NCI-H2196 (cell line): ENCODE measurements at regions not wholly inside any gene's neighbourhood (a gene's known extent, or its start where the extent isn't known, plus 50 kb on each side); places are given as distances from the start of the nearest gene placed in this dataset.
A peak's percentile ranks its signal among the peaks of the same experiment; 100 is the strongest.
"Not testable (repeated sequence)": the region's sequence is repeated elsewhere in the genome, so short reads cannot be mapped to it uniquely, and the experiment has no call there.

Experiments
- DNase-seq: peaks from one replicate; lab custom pipeline; 2025; ENCODE audit not compliant: unreplicated experiment; lab: John Stamatoyannopoulos, UW

GRCh38 chr6:141402489-141402888 is 730.2 kb upstream of the GJE1 start:
- no peak for DNase-seq

- peak; percentile 25 for DNase-seq
Observed at GRCh38 chr6:141401851-141402250, 730.9 kb upstream of the GJE1 start.

- DNase-seq = no peak
Observed at GRCh38 chr6:141401168-141401567, 731.6 kb upstream of the GJE1 start.

GRCh38 chr6:141398949-141399348 is 733.8 kb upstream of the GJE1 start:
- DNase-seq = no peak

DNA sequence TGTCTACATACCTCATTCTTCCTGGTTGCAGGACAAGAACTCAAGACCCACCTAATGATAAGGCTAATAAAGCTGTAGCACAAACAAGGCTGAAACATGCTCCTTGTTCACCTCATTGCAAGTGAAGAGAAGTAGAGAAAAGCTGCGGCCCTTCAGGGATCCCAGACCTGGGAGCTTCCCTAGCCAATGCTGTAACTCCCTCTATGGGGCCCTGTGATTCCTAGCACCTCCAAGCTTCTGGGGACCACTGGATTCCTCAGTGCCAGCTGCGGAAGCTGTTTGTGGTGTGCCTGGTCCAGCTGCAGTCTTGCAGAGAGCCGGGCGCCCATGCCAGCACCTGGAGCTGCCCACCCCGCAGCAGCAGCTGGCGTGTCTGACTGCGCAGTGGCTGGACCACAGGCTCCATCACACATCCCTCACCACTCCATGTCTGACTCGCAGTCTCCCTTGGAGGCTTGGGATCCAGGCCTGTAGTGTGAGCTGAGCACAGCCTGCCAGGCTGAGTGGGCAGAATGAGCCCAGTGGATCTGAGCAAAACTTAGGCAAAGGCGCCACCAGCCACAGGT is 737.2 kb upstream of the GJE1 start:
- DNase-seq = no peak

- no peak for DNase-seq
Observed at GRCh38 chr6:141394565-141395051, 738.1 kb upstream of the GJE1 start.

DNA sequence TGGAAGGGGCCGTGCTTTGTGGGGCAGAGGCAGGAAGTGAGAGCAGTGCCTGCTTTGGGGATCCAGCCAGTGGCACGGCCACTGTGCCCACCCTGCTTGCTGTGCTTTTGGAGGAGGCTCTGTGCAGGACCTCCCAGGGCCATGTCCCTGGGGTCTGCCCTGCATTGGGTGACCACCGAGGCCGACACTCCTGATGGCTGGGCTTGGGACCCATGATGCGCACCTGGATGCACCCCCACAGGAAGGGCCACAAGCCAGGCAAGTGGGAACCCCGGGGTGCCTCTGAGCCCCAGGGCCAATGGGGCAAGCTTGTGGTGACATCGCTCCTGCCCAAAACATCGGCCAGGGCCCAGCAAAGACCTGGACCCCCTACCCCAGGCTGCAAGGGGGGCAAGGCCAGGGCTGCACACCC is 738.6 kb upstream of the GJE1 start:
- DNase-seq = no peak

GRCh38 chr6:141393405-141394124 is 739.2 kb upstream of the GJE1 start:
- DNase-seq = no peak

DNA sequence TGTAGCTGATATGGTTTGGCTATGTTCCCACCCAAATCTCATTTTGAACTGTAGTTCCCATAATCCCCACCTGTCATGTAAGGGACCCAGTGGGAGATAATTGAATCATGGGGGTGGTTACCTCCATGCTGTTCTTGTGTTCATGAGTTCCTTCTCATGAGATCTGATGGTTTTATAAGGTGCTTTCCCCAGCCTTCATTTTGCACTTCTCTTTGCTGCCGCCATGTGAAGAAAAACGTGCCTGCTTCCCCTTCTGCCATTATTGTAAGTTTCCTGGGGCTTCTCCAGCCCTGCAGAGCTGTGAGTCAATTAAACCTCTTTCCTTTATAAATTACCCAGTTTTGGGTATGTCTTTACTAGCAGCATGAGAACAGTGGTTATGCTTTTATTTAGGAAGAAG is 741.6 kb upstream of the GJE1 start:
- DNase-seq = not testable (repeated sequence)

DNA sequence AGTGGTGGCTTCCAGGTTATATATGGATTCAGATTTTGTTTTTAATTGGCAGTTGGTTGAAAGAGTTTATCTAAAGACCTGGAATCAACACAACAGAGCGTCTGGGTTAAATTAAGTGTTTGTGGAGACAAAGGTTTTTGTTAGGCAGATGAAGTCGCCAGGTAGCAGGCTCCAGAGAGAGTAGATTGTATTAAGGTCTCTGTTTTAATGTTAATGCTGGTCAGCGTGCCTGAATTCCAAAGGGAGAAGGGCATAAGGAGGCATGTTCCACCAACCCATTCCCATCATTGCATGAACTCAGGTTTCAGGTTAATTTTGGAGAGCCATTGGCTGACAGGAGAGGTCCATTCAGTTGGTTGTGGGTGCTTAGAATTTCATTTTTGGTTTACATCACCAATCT is 744.1 kb upstream of the GJE1 start:
- no peak for DNase-seq

DNA sequence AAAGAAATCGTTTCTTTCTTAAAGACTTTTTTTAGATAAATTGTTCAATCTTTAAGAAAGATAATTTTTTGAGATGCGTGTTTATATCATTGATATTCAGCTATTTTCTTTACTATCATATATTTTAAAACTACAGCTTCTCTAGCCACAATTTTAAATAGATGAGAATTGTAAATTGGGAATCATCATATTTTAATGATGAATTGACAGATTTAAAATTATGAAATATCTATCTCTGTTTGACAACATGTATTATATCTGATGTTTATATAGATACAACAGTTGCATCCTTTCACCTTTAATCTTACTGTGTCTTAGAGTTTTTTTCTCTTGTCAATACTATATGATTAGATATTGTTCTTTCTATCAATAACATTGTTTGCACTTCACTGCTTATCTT is 762.3 kb upstream of the GJE1 start:
- no peak for DNase-seq

GRCh38 chr6:141366796-141367195 is 765.9 kb upstream of the GJE1 start:
- not testable (repeated sequence) for DNase-seq

DNA sequence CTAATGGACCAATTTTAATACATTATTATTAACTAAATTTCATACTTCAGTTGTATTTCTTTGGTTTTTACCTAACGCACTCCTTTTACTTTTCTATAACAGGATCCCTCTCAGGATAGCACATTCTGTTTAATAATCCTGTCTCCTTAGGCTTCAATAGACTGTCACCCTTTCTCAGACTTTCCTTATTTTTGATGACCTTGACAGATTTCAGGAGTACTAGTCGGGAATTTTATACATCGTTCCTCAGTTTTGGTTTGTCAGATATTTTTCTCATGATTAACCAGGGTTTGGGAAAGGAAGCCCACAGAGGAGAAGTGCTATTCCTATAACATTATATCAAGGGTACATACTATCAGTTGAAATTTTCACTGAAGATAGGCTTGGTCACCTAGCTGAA is 768.0 kb upstream of the GJE1 start:
- DNase-seq = no peak

DNA sequence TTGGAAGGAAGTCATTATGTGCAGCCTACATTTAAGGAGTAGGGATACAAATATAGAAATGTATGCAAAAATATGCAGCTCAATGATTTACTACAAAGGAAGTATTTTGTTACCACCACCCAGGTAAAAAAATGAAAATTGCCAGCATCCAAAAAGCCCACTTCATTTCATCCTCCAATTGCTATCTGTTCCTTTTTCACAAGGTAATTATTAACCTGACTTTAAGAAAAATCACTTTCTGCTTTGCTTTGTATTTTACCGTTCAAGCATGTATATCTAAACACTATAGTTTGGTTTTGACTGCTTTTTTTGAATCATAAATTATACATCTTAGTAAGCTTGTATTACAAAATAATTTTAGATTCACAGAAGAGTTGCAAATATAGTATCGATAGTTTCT is 768.5 kb upstream of the GJE1 start:
- no peak for DNase-seq

DNA sequence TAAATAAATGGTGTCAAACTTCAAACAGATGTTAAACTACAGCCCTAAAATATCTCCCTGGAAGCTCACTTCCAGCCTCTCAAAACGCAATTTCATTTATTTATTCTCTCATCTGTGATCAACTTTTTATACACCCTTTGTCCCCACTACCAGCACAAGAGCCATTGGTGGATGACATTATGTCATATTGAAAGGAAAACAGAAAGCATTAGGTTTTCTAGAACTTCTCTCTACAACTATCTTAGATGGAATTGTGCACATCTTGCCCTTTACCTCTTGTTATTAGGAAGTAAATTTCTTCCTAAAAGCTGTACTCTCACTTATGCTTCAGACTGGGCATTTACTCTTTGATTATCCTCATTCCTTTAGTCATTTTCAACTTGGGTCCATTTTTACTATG is 771.2 kb upstream of the GJE1 start:
- no peak for DNase-seq

- DNase-seq = no peak
Observed at GRCh38 chr6:141359953-141360352, 772.8 kb upstream of the GJE1 start.

DNA sequence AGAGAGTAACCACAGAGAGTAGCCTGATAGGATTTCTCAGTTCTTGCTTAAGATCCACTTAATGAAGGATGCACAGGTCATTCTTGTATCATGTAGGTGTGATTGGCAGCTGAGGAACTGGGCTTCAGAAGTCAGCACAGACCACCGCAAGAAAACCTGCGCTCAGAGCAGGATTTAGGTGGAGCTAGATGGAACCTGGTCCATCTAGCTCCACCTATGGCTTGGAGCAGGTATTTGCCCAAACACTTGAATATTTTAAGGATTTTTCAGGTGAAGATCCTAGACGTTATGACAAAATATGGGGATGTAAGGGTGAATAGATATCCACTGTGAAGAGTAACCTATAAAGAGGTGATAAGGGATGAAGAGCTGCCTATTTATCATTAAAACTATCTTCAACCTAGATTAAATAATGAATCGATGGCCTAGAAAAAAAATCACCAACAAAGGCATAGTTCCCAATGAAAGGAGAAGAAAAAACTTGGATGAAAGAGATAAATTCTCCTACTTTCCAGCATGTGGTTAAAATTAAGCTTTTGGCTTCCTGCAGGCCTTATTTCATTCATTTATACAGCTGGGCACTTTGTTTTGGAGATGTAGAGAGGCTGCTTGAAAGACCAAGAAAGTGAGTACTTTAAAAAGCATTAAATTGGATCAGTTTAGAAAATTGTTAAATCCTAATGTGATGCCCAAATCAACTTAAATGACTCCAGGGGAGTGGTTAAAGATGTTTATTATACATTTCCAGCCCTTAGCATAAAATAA is 778.4 kb upstream of the GJE1 start:
- DNase-seq = no peak

DNA sequence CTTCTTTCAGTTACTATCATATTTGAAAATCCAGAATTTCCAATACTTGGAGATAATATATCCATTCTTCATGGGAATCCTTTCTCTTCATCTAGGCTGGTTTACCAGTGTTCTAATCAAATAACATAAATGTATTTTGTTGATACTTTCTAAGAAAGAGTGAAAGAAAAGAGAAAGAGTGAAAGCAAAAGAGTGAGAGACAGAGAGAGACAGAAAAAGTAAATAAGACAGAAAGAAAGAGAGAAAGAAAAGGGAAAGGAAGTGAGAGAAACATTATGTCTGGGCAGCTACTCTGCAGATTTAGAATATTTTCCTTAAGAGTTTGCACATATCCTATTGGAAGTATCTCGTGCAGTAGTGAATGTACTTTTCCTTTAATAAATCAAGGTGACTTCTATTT is 781.0 kb upstream of the GJE1 start:
- no peak for DNase-seq

- DNase-seq = no peak
Observed at GRCh38 chr6:141349710-141350109, 783.0 kb upstream of the GJE1 start.

GRCh38 chr6:141347906-141348492 is 784.7 kb upstream of the GJE1 start:
- DNase-seq = no peak

GRCh38 chr6:141347086-141347485 is 785.6 kb upstream of the GJE1 start:
- no peak for DNase-seq

- no peak for DNase-seq
Observed at GRCh38 chr6:141346535-141346934, 786.2 kb upstream of the GJE1 start.
